HG03175 (cell line): ENCODE measurements at regions not wholly inside any gene's neighbourhood (a gene's known extent, or its start where the extent isn't known, plus 50 kb on each side); places are given as distances from the start of the nearest gene placed in this dataset.
"Not testable (repeated sequence)": the region's sequence is repeated elsewhere in the genome, so short reads cannot be mapped to it uniquely, and the experiment has no call there.

Experiments used
- ATAC-seq: cut with Tn5 transposase; IDR thresholded peaks from one replicate; pipeline ENCODE4 v1.9.1; 2021; ENCODE audit warnings: mild to moderate bottlenecking, moderate library complexity; ENCODE audit not compliant: unreplicated experiment

GRCh38 chr2:185625604-185626003 is 113.0 kb upstream of the FSIP2 start:
- ATAC-seq, result no peak

- ATAC-seq, result peak; percentile 63
These were observed 109.6 kb upstream of the FSIP2 start for GRCh38 chr2:185628985-185629384.

- ATAC-seq, result no peak
These were observed 105.0 kb upstream of the FSIP2 start for GRCh38 chr2:185633621-185634020.

DNA sequence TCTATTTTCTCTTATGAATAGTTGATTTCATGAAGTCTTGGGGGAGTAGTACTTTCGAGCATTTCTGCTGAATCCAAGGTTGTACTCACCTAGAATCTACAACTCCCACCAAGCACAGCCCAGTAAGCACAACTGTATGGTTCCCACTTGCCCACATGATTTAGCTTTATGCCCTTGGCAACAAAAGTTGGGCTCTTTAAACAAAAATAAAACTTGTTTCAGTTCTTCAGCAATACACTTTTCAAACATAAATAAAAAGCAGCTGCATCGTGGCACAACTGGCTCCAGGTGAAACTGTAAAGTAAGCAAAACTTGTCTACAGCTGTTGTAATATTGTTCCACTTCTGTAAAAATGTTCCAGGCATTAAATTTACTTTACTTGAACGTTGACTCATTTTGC is 99.8 kb upstream of the FSIP2 start:
- ATAC-seq, result no peak

DNA sequence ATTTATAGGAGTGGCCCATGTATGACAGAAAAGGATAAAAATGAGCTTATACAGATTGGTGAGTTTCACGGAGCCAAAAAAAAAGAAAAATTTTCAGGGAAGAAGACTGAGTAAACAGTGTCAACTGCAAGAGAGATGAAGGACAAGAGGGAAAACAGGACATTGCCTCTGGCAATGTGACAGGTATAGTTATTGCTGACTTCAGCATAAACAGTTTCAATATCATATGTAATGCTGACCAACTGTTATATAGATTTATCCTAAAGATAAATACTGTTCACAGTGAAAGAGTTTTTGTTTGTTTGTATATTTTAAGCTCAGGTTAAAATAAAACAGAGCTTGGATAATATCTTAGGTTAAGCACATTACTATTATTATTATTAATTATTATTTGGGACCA is 98.0 kb upstream of the FSIP2 start:
- ATAC-seq, result no peak

- ATAC-seq, result no peak
These were observed 95.2 kb upstream of the FSIP2 start for GRCh38 chr2:185643434-185643833.

GRCh38 chr2:185644828-185645227 is 93.8 kb upstream of the FSIP2 start:
- no peak for ATAC-seq

GRCh38 chr2:185645529-185645928 is 93.1 kb upstream of the FSIP2 start:
- ATAC-seq, result no peak

GRCh38 chr2:185658750-185659149 is 79.9 kb upstream of the FSIP2 start:
- no peak for ATAC-seq

GRCh38 chr2:185663811-185664210 is 74.8 kb upstream of the FSIP2 start:
- no peak for ATAC-seq

- no peak for ATAC-seq
These were observed 74.2 kb upstream of the FSIP2 start for GRCh38 chr2:185664384-185664783.

DNA sequence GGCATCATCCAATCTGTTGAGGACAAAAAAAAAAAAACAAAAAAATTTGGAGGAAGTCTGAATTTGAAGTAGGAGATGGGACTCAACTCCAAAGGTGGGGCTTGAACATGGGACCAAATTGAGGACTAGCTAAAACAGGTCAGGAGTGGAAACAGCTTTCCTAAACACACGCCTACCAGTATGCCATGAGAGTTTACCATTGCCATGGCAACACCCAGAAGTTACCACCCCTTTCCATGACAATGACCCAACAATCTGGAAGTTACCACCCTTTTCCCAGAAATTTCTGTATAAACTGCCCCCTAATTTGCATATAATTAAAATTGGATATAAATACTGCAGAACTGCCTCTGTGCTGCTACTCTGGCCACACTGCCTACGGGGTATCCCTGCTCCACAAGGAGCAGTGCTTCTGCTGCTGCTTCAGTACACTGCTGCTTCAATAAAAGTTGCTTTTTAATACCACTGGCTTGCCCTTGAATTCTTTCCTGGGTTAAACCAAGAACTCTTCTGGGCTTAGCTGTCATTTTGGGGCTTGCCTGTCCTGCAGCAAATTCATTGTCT is 73.3 kb upstream of the FSIP2 start:
- ATAC-seq, result no peak

GRCh38 chr2:185667452-185667851 is 71.2 kb upstream of the FSIP2 start:
- no peak for ATAC-seq

DNA sequence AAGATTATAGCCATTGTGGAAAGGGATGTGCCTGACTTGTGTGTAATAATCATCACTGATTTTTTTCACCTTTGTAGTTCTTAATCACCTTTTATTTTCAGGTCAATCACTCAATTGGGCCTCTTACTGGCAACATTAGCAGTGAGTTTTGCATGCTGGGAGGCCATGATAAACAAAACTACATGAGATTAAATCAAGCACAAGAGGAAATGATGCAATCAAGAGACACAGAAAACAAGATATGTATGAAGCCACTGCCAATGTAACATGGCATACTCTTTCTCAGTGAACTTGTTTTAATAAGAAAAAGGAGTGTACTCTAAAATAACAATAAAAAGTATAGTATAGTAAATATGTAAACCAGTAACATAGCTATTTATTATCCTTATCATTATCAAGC is 69.9 kb upstream of the FSIP2 start:
- no peak for ATAC-seq

GRCh38 chr2:185674232-185674631 is 64.4 kb upstream of the FSIP2 start:
- ATAC-seq, result no peak

DNA sequence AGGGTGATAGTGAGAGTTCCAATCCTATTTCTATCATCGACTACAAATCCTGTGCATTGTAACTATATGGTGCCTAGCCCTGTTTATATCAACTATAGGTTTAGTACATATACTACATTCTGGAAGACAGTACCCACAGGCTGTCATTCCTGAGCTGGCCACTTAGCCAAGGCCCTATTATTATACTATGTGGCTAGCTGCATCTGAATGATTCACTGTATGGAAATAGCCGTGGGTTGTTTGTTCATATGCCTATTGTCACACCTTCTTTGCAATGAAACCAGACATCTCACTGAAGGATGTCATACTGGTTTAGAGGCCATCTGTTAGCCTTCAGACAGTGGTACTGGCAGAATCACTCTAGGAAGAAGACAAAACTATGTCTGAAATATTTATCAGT is 62.3 kb upstream of the FSIP2 start:
- ATAC-seq, result peak; percentile 53

GRCh38 chr2:185687001-185687400 is 51.6 kb upstream of the FSIP2 start:
- ATAC-seq, result not testable (repeated sequence)

DNA sequence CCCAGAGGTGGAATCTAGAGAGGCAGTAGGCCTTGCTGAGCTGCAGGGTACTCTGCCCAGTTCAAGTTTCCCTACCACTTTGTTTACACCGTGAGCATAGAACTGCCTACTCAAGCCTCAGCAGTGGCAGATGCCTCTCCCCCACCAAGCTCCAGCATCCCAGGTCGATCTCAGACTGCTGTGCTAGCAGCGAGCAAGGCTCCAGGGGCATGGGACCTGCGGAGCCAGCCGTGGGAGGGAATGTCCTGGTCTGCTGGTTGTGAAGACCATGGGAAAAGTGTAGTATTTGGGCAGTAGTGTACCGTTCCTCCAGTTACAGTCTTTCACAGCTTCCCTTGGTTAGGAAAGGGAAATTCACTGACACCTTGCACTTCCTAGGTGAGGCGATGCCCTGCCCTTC is 50.6 kb upstream of the FSIP2 start:
- no peak for ATAC-seq
